ENCODE measurements at regions not wholly inside any gene's neighbourhood (a gene's known extent, or its start where the extent isn't known, plus 50 kb on each side); places are given as distances from the start of the nearest gene placed in this dataset.

- ATAC-seq = no peak
- TF ChIP-seq, protein P1, sequence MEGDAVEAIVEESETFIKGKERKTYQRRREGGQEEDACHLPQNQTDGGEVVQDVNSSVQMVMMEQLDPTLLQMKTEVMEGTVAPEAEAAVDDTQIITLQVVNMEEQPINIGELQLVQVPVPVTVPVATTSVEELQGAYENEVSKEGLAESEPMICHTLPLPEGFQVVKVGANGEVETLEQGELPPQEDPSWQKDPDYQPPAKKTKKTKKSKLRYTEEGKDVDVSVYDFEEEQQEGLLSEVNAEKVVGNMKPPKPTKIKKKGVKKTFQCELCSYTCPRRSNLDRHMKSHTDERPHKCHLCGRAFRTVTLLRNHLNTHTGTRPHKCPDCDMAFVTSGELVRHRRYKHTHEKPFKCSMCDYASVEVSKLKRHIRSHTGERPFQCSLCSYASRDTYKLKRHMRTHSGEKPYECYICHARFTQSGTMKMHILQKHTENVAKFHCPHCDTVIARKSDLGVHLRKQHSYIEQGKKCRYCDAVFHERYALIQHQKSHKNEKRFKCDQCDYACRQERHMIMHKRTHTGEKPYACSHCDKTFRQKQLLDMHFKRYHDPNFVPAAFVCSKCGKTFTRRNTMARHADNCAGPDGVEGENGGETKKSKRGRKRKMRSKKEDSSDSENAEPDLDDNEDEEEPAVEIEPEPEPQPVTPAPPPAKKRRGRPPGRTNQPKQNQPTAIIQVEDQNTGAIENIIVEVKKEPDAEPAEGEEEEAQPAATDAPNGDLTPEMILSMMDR (IDR thresholded peaks at IDR 0.05) = no peak
Observed at GRCh38 chrX:12011075-12011474, 127.2 kb upstream of the FRMPD4 start.

DNA sequence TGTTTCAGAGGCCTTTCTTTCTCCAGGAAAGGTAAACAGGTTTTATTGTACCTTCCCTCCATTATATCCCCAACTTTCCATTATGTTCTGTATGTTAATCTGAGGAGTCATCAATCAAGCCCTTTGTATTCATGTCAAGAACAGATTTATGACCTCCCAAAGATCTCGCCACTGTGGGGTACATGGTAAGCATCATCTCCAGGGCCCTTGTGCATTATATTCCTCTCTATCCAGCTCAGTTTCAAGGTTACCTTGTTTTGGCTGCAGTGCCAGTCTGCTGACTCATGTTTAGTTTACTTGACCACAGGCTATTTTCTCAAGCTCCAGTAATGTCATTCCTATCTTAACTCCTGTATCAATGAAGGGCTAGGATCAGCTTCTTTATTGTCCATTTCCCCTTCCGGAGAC lies 125.1 kb upstream of the FRMPD4 start:
- intact Hi-C loops (cut with DNase I, micrococcal nuclease) = no loop called here
- ATAC-seq = no peak
- Histone ChIP-seq H3K36me3 (ENCODE audit: low read depth) (no peaks in the 10 kb centered on the region), H3K4me1 (ENCODE audit: low read depth) (no peaks in the 10 kb centered on the region), H3K9me3 (no peaks in the 10 kb centered on the region), H3K4me3 (no peak overlapping the region)
- TF ChIP-seq, protein P1 (IDR thresholded peaks at IDR 0.05) = no peak
- no peak for DNase-seq

More at GRCh38 chrX:12011075-12011474, 127.2 kb upstream of the FRMPD4 start:
- no peak for DNase-seq
- Histone ChIP-seq H3K4me1 (ENCODE audit: low read depth) (no peaks in the 10 kb centered on the region), H3K4me3 (no peak overlapping the region), H3K36me3 (ENCODE audit: low read depth) (no peaks in the 10 kb centered on the region), H3K9me3 (no peaks in the 10 kb centered on the region)
- intact Hi-C loops (cut with DNase I, micrococcal nuclease) = no loop called here

- no peaks in the 10 kb centered on the region for H3K9me3 ChIP-seq
- ATAC-seq = no peak
- no peaks in the 10 kb centered on the region for H3K36me3 ChIP-seq (ENCODE audit: low read depth)
- TF ChIP-seq, protein P1 (IDR thresholded peaks at IDR 0.05) = no peak
- H3K4me3 ChIP-seq = no peak overlapping the region
- no peaks in the 10 kb centered on the region for H3K4me1 ChIP-seq (ENCODE audit: low read depth)
- no peak for DNase-seq
- intact Hi-C loops (cut with DNase I, micrococcal nuclease) = no loop called here
Observed at GRCh38 chrX:12021698-12022097, 116.6 kb upstream of the FRMPD4 start.

GRCh38 chrX:12026481-12026880 lies 111.8 kb upstream of the FRMPD4 start:
- ATAC-seq (no peak), DNase-seq (no peak)
- Histone ChIP-seq H3K9me3 (no peaks in the 10 kb centered on the region), H3K4me3 (no peak overlapping the region), H3K36me3 (ENCODE audit: low read depth) (no peaks in the 10 kb centered on the region), H3K4me1 (ENCODE audit: low read depth) (no peaks in the 10 kb centered on the region)
- intact Hi-C loops (cut with DNase I, micrococcal nuclease) = no loop called here
- TF ChIP-seq, protein P1 (IDR thresholded peaks at IDR 0.05) = no peak

DNA sequence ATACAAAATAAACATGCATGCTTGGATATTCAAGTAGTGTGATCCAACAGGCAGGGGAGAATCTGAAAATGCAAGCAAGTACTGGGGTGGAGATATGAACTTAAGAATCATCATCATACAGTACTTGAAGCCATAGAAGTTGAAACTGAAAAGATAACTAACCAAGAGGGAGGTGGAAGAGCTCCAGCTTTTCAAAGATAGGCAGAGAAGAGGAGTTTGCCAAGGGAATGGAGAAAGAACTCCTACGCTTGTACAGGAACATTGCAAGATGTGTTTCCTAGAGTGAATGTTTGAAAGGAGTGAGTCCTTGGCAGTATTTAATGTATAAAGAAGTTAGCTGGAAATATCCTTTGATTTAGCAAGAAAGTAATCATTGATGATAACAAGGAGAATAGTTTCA lies 106.2 kb upstream of the FRMPD4 start:
- TF ChIP-seq, protein P1 (IDR thresholded peaks at IDR 0.05) = no peak
- Histone ChIP-seq H3K4me3 (no peak overlapping the region), H3K4me1 (ENCODE audit: low read depth) (no peaks in the 10 kb centered on the region), H3K9me3 (no peaks in the 10 kb centered on the region), H3K36me3 (ENCODE audit: low read depth) (no peaks in the 10 kb centered on the region)
- DNase-seq (no peak), ATAC-seq (no peak)
- intact Hi-C loops (cut with DNase I, micrococcal nuclease) = no loop called here

DNA sequence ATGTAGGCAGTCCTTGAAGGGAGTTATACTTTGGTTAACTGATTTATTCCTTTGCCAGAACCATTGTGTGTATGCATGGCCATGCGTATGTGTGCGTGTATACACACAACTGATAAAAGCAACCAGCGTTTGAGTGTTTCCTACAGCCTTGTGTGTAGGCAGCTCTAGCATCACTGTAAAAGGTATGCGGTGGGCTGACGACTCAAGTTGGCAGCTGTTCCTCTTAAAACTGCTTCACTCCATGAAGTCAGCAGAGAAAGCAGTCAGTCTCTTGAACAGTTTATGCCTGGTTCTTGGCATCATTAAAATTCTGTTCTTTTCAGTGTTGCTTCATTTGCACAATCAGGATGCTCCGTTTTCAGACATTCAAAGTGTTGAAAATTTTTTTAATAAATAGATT lies 103.5 kb upstream of the FRMPD4 start:
- no peak for DNase-seq
- no peak for ATAC-seq
- Histone ChIP-seq H3K36me3 (ENCODE audit: low read depth) (no peaks in the 10 kb centered on the region), H3K4me3 (no peak overlapping the region), H3K9me3 (no peaks in the 10 kb centered on the region), H3K4me1 (ENCODE audit: low read depth) (no peaks in the 10 kb centered on the region)
- intact Hi-C loops (cut with DNase I, micrococcal nuclease) = no loop called here
- TF ChIP-seq, protein P1 (IDR thresholded peaks at IDR 0.05) = no peak
